GM12878 (cell line): ENCODE measurements at regions not wholly inside any gene's neighbourhood (a gene's known extent, or its start where the extent isn't known, plus 50 kb on each side); places are given as distances from the start of the nearest gene placed in this dataset.

Source experiments
- ATF7 ChIP-seq: fragments of 450-650 bp; IDR thresholded peaks from 2 replicates; pipeline ENCODE4 v1.6.1; 2016; ENCODE audit warnings: low read depth, mild to moderate bottlenecking
- CHD4 ChIP-seq: fragments of 200-600 bp; sonication (generic); IDR thresholded peaks from 2 replicates; pipeline ENCODE4 v1.6.1; 2016; ENCODE audit warnings: mild to moderate bottlenecking
- NFIC ChIP-seq: IDR thresholded peaks from 2 replicates; pipeline ENCODE4 v1.6.1; 2012; ENCODE audit warnings: low read depth, mild to moderate bottlenecking, inconsistent platforms, low read length, moderate library complexity
- RAD21 ChIP-seq: IDR thresholded peaks from 2 replicates; pipeline ENCODE4 v1.6.1; 2011; ENCODE audit warnings: mild to moderate bottlenecking, low read depth, low read length, moderate library complexity; ENCODE audit not compliant: insufficient read depth
- SUZ12 ChIP-seq: fragments of 200-600 bp; sonication (generic); IDR thresholded peaks from one replicate; pipeline ENCODE4 v1.6.1; 2018; ENCODE audit warnings: antibody characterized with exemption, mild to moderate bottlenecking; ENCODE audit not compliant: unreplicated experiment
- TF ChIP-seq, protein P1 (sequence below): IDR thresholded peaks from 2 replicates; pipeline ENCODE4 v1.6.1; 2011; ENCODE audit warnings: borderline replicate concordance, low read depth, mild to moderate bottlenecking, moderate library complexity, mixed read lengths, low read length; ENCODE audit not compliant: insufficient read depth; ENCODE audit errors: extremely low read length

DNA sequence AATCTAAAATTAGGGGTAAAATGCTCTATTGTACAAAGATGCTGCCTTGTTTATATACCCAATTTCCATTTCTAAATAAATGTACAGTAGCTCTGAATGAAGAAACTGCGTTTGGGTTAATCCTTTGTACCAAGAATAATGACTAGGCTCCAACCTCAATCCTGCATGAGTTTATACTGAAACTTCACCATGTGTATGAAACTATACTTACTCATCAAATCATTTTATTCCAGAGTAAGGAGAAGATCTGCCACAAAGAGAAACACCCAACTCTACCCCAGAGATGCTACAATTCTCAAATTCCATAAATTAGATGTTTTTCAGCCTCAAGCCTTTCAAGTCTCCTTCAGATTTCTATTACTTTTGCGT is 53.8 kb upstream of the AKR1E2 start:
- no peak for TF ChIP-seq NFIC
- TF ChIP-seq, protein P1, sequence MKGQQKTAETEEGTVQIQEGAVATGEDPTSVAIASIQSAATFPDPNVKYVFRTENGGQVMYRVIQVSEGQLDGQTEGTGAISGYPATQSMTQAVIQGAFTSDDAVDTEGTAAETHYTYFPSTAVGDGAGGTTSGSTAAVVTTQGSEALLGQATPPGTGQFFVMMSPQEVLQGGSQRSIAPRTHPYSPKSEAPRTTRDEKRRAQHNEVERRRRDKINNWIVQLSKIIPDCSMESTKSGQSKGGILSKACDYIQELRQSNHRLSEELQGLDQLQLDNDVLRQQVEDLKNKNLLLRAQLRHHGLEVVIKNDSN: no peak
- TF ChIP-seq RAD21: no peak
- no peak for TF ChIP-seq ATF7
- no peak for TF ChIP-seq CHD4
- no peak for TF ChIP-seq SUZ12
